ENCODE measurements at regions not wholly inside any gene's neighbourhood (a gene's known extent, or its start where the extent isn't known, plus 50 kb on each side); places are given as distances from the start of the nearest gene placed in this dataset.

DNA sequence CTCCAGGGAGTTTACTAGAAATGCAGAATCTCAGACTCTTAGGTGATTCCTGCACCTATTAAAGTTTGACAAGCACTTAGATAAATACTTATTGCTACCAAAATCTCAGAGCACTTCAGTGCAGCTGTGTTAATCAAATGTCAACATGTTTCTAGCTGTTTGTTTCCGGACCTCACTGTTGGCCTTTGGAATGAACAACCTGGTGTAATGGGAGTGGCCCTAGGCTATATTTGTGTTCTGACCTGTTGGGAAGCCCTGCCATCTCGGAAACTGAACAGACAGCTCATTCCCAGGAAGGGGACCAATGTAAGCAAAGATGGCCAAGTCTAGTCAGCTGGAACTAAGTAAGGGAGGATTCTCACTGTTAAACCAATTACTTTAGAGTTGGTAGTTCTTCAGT lies 145.0 kb upstream of the SLC28A3 start:
- DNase-seq (ENCODE audit: extremely low read depth, low read depth), result no peak
- TF ChIP-seq, protein P1, sequence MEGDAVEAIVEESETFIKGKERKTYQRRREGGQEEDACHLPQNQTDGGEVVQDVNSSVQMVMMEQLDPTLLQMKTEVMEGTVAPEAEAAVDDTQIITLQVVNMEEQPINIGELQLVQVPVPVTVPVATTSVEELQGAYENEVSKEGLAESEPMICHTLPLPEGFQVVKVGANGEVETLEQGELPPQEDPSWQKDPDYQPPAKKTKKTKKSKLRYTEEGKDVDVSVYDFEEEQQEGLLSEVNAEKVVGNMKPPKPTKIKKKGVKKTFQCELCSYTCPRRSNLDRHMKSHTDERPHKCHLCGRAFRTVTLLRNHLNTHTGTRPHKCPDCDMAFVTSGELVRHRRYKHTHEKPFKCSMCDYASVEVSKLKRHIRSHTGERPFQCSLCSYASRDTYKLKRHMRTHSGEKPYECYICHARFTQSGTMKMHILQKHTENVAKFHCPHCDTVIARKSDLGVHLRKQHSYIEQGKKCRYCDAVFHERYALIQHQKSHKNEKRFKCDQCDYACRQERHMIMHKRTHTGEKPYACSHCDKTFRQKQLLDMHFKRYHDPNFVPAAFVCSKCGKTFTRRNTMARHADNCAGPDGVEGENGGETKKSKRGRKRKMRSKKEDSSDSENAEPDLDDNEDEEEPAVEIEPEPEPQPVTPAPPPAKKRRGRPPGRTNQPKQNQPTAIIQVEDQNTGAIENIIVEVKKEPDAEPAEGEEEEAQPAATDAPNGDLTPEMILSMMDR (IDR thresholded peaks at IDR 0.05; ENCODE audit: low read depth, low read length), result no peak

DNA sequence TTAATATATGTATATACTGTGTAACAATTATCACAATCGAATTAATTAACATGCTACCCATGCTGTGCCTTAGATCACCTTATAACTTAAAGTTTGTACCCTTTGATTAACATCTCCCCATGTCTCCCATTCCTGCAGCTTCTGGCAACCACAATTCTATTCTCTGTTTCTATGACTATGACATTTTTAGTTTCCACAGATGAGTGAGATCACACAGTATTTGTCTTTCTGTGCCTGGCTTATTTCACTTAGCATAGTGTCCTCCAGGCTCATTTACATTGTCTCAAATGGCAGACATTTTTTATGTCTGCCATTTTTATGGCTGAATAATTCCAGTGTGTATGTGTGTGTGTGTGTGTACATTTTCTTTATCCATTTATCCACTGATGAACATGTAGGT lies 146.1 kb upstream of the SLC28A3 start:
- DNase-seq (ENCODE audit: extremely low read depth, low read depth), result no peak
- TF ChIP-seq, protein P1 (IDR thresholded peaks at IDR 0.05; ENCODE audit: low read depth, low read length), result no peak

DNA sequence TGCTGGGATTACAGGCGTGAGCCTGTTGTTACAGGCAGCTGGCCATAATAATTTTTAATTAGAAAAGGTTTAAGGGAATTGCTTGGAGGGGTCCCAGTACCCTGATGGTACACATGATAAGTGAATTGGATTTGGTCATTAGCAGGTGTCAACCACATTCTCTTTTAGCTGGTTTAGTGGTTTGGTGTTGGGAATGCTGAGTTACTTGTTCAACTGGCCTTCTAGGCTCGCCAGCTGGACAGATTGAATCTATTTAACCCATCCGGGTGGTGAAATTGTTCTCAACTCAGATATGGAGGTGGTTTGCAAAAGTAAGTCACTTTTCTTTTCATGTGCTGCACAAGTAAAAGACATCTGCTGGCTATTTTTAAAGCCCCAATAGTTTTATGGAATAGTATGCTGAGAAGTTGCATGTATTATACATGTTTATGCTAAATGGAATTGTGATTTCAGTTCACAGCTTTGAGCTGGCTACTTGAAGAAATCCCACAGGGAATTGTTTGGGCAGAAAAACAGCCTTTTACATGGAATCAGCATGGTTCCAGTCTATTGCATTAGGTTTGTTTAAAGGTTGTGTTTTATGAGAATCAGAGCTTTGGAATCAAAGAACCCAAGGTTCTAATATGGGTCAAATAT lies 149.8 kb upstream of the SLC28A3 start:
- TF ChIP-seq, protein P1 (IDR thresholded peaks at IDR 0.05; ENCODE audit: low read depth, low read length), result no peak
- DNase-seq (ENCODE audit: extremely low read depth, low read depth), result no peak

DNA sequence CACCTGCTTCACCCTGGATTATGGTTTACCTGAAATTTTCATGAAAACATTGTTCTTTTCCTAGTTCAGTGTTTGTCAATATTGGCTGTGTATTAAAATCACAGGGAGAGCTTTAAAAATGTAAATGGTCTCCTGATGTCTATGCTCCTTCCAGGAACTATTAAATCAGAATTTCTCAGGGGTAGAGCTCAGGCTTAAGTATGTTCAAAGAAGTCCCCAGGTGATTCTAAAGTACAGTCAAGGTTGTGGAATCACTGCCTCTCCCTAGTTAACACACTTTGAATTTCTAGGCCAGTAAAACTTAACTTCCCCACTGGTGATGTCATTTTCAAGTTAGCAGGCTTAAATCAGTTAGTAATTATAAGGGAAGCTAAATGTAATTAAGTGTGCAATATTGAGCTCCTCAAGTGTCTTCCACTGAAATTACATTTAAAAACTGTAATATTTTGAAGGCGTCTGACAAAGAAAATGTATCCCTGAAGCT lies 150.3 kb upstream of the SLC28A3 start:
- TF ChIP-seq, protein P1 (IDR thresholded peaks at IDR 0.05; ENCODE audit: low read depth, low read length), result no peak
- DNase-seq (ENCODE audit: extremely low read depth, low read depth), result no peak

DNA sequence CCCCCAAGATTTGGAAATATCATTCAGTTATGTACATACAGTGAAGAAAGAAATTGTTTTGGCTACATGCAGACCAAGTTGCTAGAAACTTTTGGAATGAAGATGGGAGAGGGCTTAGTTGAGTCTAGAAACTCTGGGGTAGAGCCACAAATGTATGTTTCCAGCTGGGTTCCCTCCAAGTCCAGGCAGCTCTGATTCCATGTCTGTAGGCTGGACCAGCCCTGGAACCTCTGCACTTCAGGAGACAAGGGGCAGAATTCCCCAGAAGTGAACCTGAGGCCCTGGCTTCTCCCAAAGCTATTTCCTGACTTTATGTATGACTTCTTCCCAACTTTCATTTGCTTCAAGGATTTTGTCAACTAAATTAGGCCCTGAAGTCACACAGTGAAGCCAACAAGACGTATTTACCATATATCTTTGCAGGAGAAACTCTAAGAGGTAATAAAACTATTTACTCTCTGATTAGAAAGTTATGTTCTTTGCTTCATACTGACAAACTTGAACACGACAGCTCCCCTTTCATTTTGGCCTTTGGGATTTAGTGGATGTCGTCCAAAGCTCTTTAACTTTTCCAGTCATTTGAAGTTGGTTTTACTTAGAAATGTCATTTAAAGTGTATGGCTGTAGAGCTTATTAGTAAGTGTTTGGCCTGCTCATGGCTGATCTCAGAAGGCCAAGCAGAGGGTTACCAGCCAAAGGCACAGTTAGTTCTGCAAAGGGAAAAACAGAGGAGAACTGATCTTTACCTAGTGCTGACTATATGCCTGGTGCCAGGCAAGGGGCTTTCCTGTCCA lies 152.0 kb upstream of the SLC28A3 start:
- DNase-seq (ENCODE audit: extremely low read depth, low read depth), result no peak
- TF ChIP-seq, protein P1 (IDR thresholded peaks at IDR 0.05; ENCODE audit: low read depth, low read length), result no peak

DNA sequence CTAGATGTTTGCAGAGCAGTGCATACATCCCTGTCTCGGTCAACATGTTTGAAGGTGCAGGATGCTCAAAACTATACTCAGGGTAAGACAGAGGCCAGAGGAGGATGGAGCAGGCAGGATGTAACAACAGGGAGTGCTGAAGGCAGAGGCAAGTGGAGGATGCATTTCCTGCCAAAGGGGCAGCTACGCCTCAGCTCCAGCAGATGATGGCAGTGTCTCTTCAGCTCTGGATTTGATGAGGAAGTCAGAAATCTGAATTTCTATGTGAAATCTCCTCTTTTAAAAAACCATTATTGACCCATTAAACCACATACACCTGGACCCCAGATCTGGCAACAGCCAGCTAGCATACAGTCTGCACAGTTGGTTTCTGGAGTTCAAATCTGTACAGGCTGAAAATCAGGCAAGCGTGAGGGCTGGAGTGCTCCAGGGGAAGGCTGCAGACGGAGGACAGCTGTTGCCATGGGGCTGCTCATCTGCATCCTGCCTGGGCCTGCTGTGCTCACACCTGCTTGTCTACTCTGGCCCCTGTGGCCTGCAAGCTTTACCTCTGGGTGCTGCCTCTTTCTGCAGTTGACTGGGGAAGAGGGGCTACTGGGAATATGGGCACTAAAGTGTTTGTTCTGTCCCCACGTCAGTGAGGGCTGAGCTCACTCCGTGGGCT lies 152.9 kb upstream of the SLC28A3 start:
- DNase-seq (ENCODE audit: extremely low read depth, low read depth), result no peak

More for the DNA sequence above, 152.9 kb upstream of the SLC28A3 start:
- TF ChIP-seq, protein P1 (IDR thresholded peaks at IDR 0.05; ENCODE audit: low read depth, low read length), result no peak
